PFSK-1 (cell line): ENCODE measurements at regions not wholly inside any gene's neighbourhood (a gene's known extent, or its start where the extent isn't known, plus 50 kb on each side); places are given as distances from the start of the nearest gene placed in this dataset.

Experiments
- FOXP2 ChIP-seq: optimal IDR thresholded peaks from 2 replicates; pipeline ENCODE3; 2011; ENCODE audit warnings: borderline replicate concordance, control low read depth, inconsistent platforms; ENCODE audit not compliant: insufficient read depth; ENCODE audit errors: extremely low read length, extremely low read depth
- POLR2AphosphoS5 ChIP-seq: IDR thresholded peaks from 2 replicates; pipeline ENCODE4 v1.6.1; 2012; ENCODE audit warnings: low read depth, mild to moderate bottlenecking, control low read depth, low read length, moderate library complexity
- SIN3A ChIP-seq: IDR thresholded peaks from 2 replicates; pipeline ENCODE4 v1.6.1; 2012; ENCODE audit warnings: mild to moderate bottlenecking, low read length, moderate library complexity, borderline replicate concordance; ENCODE audit not compliant: insufficient read depth
- TAF1 ChIP-seq: IDR thresholded peaks from 2 replicates; pipeline ENCODE4 v1.6.1; 2012; ENCODE audit warnings: low read length, control low read depth, borderline replicate concordance; ENCODE audit not compliant: insufficient read depth
- TF ChIP-seq, protein P1 (sequence below), 2 experiments: IDR thresholded peaks; 2 replicates each; pipeline versions ENCODE4 v1.6.1 to v1.8.0; 2011 to 2012; ENCODE audit warnings: low read depth in 2 of 2, low read length in 2 of 2, control low read depth in 1 of 2, inconsistent platforms in 1 of 2, mild to moderate bottlenecking in 1 of 2, moderate library complexity in 1 of 2; ENCODE audit not compliant: insufficient read depth in 1 of 2

DNA sequence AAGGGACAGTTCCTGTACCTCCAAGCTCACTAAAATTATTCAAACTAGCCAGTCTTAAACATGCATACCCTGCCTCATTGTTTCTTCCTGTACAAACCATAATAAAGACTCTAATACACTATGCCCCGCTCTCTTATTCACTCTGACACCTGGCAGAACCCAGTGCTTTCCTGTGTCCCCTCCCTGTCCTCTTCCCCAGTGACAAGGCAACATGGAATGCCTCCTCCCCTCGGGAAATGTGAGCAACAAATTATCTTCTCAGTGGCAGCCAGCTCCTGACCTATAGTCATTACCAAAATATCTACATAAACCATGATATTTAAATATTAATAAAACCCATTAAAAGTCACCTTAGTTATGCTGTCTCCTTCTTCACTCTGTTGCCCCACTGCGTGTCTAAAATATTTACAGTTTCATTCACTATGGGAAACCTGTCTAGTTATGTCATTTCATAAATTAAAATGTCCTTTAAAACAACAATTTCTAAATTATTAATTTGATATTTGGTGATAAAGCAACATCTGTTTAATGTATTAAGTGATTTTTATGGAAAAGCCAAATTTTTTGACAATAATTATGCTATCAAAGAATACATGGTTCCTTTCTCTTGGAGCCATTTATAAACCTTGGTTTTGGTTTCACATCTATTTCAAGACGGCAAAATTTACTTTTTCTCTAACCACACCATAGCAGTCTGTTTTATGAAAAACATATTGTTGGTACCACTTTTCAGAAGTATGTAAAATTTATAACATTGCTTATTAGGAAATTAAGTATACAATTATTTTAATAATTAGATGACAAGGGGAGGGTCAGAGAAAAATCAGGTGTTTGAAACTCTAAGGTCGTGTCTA, 1355.2 kb downstream of the XPNPEP1 start:
- TF ChIP-seq POLR2AphosphoS5 (no peak), SIN3A (no peak), TAF1 (no peak), FOXP2 (no peak)
- TF ChIP-seq, protein P1, sequence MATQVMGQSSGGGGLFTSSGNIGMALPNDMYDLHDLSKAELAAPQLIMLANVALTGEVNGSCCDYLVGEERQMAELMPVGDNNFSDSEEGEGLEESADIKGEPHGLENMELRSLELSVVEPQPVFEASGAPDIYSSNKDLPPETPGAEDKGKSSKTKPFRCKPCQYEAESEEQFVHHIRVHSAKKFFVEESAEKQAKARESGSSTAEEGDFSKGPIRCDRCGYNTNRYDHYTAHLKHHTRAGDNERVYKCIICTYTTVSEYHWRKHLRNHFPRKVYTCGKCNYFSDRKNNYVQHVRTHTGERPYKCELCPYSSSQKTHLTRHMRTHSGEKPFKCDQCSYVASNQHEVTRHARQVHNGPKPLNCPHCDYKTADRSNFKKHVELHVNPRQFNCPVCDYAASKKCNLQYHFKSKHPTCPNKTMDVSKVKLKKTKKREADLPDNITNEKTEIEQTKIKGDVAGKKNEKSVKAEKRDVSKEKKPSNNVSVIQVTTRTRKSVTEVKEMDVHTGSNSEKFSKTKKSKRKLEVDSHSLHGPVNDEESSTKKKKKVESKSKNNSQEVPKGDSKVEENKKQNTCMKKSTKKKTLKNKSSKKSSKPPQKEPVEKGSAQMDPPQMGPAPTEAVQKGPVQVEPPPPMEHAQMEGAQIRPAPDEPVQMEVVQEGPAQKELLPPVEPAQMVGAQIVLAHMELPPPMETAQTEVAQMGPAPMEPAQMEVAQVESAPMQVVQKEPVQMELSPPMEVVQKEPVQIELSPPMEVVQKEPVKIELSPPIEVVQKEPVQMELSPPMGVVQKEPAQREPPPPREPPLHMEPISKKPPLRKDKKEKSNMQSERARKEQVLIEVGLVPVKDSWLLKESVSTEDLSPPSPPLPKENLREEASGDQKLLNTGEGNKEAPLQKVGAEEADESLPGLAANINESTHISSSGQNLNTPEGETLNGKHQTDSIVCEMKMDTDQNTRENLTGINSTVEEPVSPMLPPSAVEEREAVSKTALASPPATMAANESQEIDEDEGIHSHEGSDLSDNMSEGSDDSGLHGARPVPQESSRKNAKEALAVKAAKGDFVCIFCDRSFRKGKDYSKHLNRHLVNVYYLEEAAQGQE (IDR thresholded peaks at IDR 0.05; ENCODE audit: insufficient read depth in 1 of 2, low read depth in 2 of 2, low read length in 2 of 2) = no peak

DNA sequence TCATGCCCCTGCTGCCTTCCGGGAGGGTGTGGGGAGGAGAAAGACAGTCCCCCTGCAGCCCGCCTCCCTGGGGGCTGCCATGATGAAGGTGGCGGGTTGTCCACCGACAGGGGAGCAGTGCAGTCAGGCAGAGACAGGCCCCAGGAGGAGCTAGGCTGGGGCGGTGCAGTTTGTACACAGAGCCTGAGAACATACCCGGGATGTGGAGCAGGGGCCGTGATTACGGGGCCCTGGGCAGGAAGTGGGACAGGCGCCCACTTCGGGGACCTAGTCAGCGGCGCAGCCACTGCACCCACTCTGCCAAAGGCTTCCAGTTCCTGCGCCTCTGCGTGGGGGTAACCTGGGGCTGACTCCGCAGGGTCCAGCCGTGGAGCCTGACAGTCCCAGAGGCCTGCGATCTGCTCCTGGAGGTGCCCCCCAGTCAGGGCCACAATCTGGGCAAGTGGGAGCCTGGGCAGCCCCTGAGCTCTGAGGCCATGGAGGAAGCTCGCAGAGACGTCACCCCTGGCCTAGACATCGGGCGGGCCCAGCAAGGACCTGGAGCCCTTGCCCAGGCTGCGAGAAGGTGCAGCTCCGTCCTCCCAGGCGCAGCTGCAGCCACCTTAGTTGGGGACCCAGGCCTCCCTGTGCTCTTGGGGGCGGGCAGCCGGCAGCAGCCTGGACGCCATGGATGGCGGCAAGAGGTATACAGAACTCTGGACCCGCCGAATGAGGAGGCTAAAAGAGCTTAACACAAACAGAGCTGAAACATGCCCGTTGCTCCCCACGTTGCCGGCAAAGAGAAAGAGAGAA, 1356.8 kb downstream of the XPNPEP1 start:
- TF ChIP-seq TAF1 = no peak

DNA sequence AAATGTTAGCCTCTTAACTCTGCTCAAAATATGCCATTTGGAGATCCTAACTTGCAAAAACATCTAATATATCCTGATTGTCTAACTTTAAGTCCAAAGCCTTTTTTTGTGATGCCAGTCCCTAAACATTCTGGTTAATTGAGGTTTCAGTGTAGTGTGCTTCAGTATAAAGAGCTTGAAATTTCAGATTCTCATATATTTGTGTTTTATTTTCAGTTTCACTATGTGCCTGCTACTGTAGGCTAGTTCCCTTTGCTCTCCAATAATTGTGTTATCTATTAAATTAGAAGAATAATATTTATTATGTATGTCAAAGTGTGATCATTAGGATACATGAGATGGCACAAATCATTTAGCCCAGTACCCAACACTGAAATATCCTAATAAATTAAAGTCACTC, 1361.2 kb downstream of the XPNPEP1 start:
- TF ChIP-seq, protein P1 (IDR thresholded peaks at IDR 0.05; ENCODE audit: insufficient read depth in 1 of 2, low read depth in 2 of 2, low read length in 2 of 2) = no peak
- TF ChIP-seq TAF1 (no peak), FOXP2 (no peak), POLR2AphosphoS5 (no peak), SIN3A (no peak)

DNA sequence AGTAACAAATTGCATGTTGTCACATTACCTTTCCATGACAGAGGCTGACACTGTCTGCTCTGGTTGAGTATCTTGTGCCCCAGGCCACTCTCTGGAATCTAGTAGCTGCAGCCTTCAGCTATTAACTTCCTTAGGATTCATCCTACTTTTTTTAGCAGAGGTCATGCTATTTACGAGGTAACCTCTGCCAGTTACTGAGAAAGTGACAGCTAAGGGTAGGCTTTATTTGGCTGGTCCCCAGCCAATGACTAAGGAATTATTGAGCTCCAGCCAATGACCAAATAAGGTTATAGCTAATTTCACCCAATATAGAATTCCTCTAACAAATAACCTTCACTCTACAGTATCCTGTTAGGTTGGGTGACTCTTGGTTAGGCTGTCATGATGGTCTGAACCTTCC, 1361.7 kb downstream of the XPNPEP1 start:
- TF ChIP-seq SIN3A (no peak), FOXP2 (no peak), TAF1 (no peak), POLR2AphosphoS5 (no peak)
- TF ChIP-seq, protein P1 (IDR thresholded peaks at IDR 0.05; ENCODE audit: insufficient read depth in 1 of 2, low read depth in 2 of 2, low read length in 2 of 2) = no peak

DNA sequence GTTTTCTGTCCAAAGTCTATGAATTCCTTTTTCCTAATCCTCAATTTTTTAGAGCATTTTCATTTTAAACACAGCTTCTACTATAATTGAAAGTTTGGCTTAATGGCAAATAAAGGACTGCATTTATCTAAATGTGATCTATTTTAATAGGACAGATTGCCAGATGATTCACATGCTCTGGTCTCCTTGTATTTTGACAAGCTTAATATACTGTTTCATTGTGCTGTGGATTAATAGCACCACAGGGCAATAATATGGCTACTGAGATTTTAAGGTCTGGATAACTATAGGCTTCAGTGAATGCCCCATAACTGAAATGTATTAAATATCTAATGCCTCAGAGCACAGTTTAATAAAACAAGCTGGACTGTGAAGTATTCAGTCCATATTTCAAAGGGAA, 1362.8 kb downstream of the XPNPEP1 start:
- TF ChIP-seq, protein P1 (IDR thresholded peaks at IDR 0.05; ENCODE audit: insufficient read depth in 1 of 2, low read depth in 2 of 2, low read length in 2 of 2) = no peak
- TF ChIP-seq SIN3A = no peak
- no peak for TF ChIP-seq POLR2AphosphoS5
- no peak for TF ChIP-seq FOXP2
- TF ChIP-seq TAF1 = no peak
